DOHH2 (cell line): ENCODE measurements at regions not wholly inside any gene's neighbourhood (a gene's known extent, or its start where the extent isn't known, plus 50 kb on each side); places are given as distances from the start of the nearest gene placed in this dataset.

ENCODE experiments used
- CTCF ChIP-seq: fragments of 200-600 bp; sonication (generic); IDR thresholded peaks from one replicate; pipeline ENCODE4 v1.5.1; 2014; ENCODE audit warnings: antibody characterized with exemption, mild to moderate bottlenecking, low read depth, low read length; ENCODE audit not compliant: poor library complexity, severe bottlenecking
- EZH2phosphoT487 ChIP-seq: fragments of 200-600 bp; sonication (generic); IDR thresholded peaks from 2 replicates; pipeline ENCODE4 v1.6.1; 2017; ENCODE audit warnings: borderline replicate concordance, mild to moderate bottlenecking, antibody characterized with exemption, low read length, moderate library complexity, mixed read lengths

DNA sequence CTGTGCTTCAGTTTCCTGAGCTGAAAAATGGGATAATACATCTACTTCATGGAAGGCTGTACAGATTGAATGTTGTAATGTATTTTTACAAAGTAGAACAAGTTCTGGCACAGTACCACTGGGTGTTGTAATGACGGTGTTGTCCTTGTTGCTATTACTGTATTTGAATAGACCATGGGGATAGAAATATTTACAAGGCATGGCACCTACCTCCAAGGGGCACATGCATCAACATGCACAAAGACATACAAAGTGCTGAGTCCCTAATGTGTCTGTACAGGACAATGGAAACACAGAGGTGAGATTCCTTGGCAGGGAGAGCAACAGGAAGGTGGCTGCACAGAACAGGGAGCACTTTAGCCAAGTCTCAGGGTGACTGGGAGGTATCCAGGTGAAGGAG, 930.6 kb upstream of the TMEM132C start:
- TF ChIP-seq CTCF (no peak), EZH2phosphoT487 (no peak)
